ENCODE measurements at regions not wholly inside any gene's neighbourhood (a gene's known extent, or its start where the extent isn't known, plus 50 kb on each side); places are given as distances from the start of the nearest gene placed in this dataset.
"Not testable (repeated sequence)": the region's sequence is repeated elsewhere in the genome, so short reads cannot be mapped to it uniquely, and the experiment has no call there.

- no peak for DNase-seq (ENCODE audit: low spot score)
Measured at GRCh38 chr9:20238921-20239320, 383.4 kb downstream of the MLLT3 start.

- DNase-seq (ENCODE audit: low spot score) = no peak
Measured at GRCh38 chr9:20237686-20238085, 384.6 kb downstream of the MLLT3 start.

- DNase-seq (ENCODE audit: low spot score) = no peak
Measured at GRCh38 chr9:20236676-20237075, 385.6 kb downstream of the MLLT3 start.

GRCh38 chr9:20235206-20235605 lies 387.1 kb downstream of the MLLT3 start:
- not testable (repeated sequence) for DNase-seq (ENCODE audit: low spot score)

GRCh38 chr9:20228096-20228495 lies 394.2 kb downstream of the MLLT3 start:
- DNase-seq (ENCODE audit: low spot score) = no peak

GRCh38 chr9:20227166-20227874 lies 395.0 kb downstream of the MLLT3 start:
- DNase-seq (ENCODE audit: low spot score) = no peak

- no peak for DNase-seq (ENCODE audit: low spot score)
Measured at GRCh38 chr9:20226345-20226744, 396.0 kb downstream of the MLLT3 start.

- peak; percentile 8 for DNase-seq (ENCODE audit: low spot score)
Measured at GRCh38 chr9:20225826-20226225, 396.5 kb downstream of the MLLT3 start.

- no peak for DNase-seq (ENCODE audit: low spot score)
Measured at GRCh38 chr9:20224756-20225155, 397.5 kb downstream of the MLLT3 start.

GRCh38 chr9:20220286-20220685 lies 402.0 kb downstream of the MLLT3 start:
- DNase-seq (ENCODE audit: low spot score) = no peak

GRCh38 chr9:20219437-20219836 lies 402.9 kb downstream of the MLLT3 start:
- DNase-seq (ENCODE audit: low spot score) = no peak

- no peak for DNase-seq (ENCODE audit: low spot score)
Measured at GRCh38 chr9:20217596-20217995, 404.7 kb downstream of the MLLT3 start.

GRCh38 chr9:20216438-20216837 lies 405.9 kb downstream of the MLLT3 start:
- no peak for DNase-seq (ENCODE audit: low spot score)

GRCh38 chr9:20215552-20215951 lies 406.7 kb downstream of the MLLT3 start:
- DNase-seq (ENCODE audit: low spot score) = no peak

GRCh38 chr9:20212806-20213205 lies 409.5 kb downstream of the MLLT3 start:
- no peak for DNase-seq (ENCODE audit: low spot score)

- no peak for DNase-seq (ENCODE audit: low spot score)
Measured at GRCh38 chr9:20209391-20210340, 412.6 kb downstream of the MLLT3 start.

GRCh38 chr9:20208961-20209371 lies 413.3 kb downstream of the MLLT3 start:
- no peak for DNase-seq (ENCODE audit: low spot score)

GRCh38 chr9:20208226-20208625 lies 414.1 kb downstream of the MLLT3 start:
- DNase-seq (ENCODE audit: low spot score) = no peak

GRCh38 chr9:20207176-20207575 lies 415.1 kb downstream of the MLLT3 start:
- no peak for DNase-seq (ENCODE audit: low spot score)

- no peak for DNase-seq (ENCODE audit: low spot score)
Measured at GRCh38 chr9:20205821-20206220, 416.5 kb downstream of the MLLT3 start.

- DNase-seq (ENCODE audit: low spot score) = no peak
Measured at GRCh38 chr9:20200991-20201431, 412.2 kb upstream of the SLC24A2 start.

GRCh38 chr9:20200581-20200980 lies 411.7 kb upstream of the SLC24A2 start:
- no peak for DNase-seq (ENCODE audit: low spot score)

GRCh38 chr9:20199111-20199510 lies 410.3 kb upstream of the SLC24A2 start:
- DNase-seq (ENCODE audit: low spot score) = no peak
